CD4-positive, alpha-beta T cell (primary cell): ENCODE measurements at regions not wholly inside any gene's neighbourhood (a gene's known extent, or its start where the extent isn't known, plus 50 kb on each side); places are given as distances from the start of the nearest gene placed in this dataset.

Experiments
- ATAC-seq: fragments of 200-7000 bp; cut with Tn5 transposase; one replicate; pipeline ENCODE4 v1.10.0; 2022; ENCODE audit warnings: mild to moderate bottlenecking; ENCODE audit not compliant: poor library complexity
- CTCF ChIA-PET: fragments of 350-600 bp; sonication (Branson Sonifier 250); formaldehyde crosslinking; loops from one replicate; lab custom pipeline; 2021; ENCODE audit warnings: antibody characterized with exemption, inconsistent platforms; lab: Charles Lee
- POLR2A ChIA-PET: fragments of 350-600 bp; sonication (Branson Sonifier 250); formaldehyde crosslinking; loops from one replicate; lab custom pipeline; 2021; ENCODE audit warnings: antibody characterized with exemption, inconsistent platforms; lab: Charles Lee
- DNase-seq, 14 experiments: peaks; one replicate each; pipeline ENCODE4 v3.0.0-alpha.2; 2013 to 2020; ENCODE audit warnings: mixed read lengths in 2 of 14
- H3K27ac ChIP-seq, 2 donors: one replicate each; pipeline versions ENCODE4 v1.5.1 to v1.7.0; 2013; ENCODE audit warnings: low read length in 2 of 2, low read depth in 1 of 2, mild to moderate bottlenecking in 1 of 2
- H3K27me3 ChIP-seq, 2 experiments: 1 replicate in 1 of 2; 2 replicates in 1 of 2; pipeline versions ENCODE4 v1.6.1 to v1.7.0; 2013; ENCODE audit warnings: low read length in 2 of 2, control low read depth in 1 of 2, mild to moderate bottlenecking in 1 of 2, moderate library complexity in 1 of 2; ENCODE audit not compliant: insufficient read depth in 2 of 2, control insufficient read depth in 1 of 2
- H3K36me3 ChIP-seq: one replicate; pipeline ENCODE4 v1.6.1; 2013; ENCODE audit warnings: low read length, control low read depth; ENCODE audit not compliant: insufficient read depth
- H3K4me1 ChIP-seq: one replicate; pipeline ENCODE4 v1.6.1; 2013; ENCODE audit warnings: low read length, control low read depth; ENCODE audit not compliant: insufficient read depth
- H3K4me3 ChIP-seq: one replicate; pipeline ENCODE4 v1.5.1; 2013; ENCODE audit warnings: mild to moderate bottlenecking, low read length, moderate library complexity
- H3K9me3 ChIP-seq, 2 experiments: 1 replicate in 1 of 2; 2 replicates in 1 of 2; pipeline versions ENCODE4 v1.6.1 to v1.7.0; 2013; ENCODE audit warnings: low read length in 2 of 2, mild to moderate bottlenecking in 2 of 2, control low read depth in 1 of 2, moderate library complexity in 1 of 2; ENCODE audit not compliant: control insufficient read depth in 1 of 2, insufficient read depth in 1 of 2
- H3K27ac Mint-ChIP-seq: one replicate; pipeline ENCODE4 v1.8.0; 2020; ENCODE audit warnings: mixed read lengths
- H3K27me3 Mint-ChIP-seq: one replicate; pipeline ENCODE4 v1.8.0; 2021; ENCODE audit warnings: mixed read lengths
- H3K36me3 Mint-ChIP-seq: one replicate; pipeline ENCODE4 v1.8.0; 2021; ENCODE audit warnings: low read depth, mixed read lengths
- H3K4me1 Mint-ChIP-seq: one replicate; pipeline ENCODE4 v1.8.0; 2021; ENCODE audit warnings: low read depth, mixed read lengths
- H3K4me3 Mint-ChIP-seq: one replicate; pipeline ENCODE4 v1.8.0; 2020; ENCODE audit warnings: mild to moderate bottlenecking, mixed read lengths
- H3K9me3 Mint-ChIP-seq: one replicate; pipeline ENCODE4 v1.8.0; 2020; ENCODE audit warnings: mixed read lengths
- intact Hi-C, 2 experiments: fragments of 100-400 bp; cut with DNase I in 1 of 2; cut with micrococcal nuclease in 1 of 2; formaldehyde crosslinking; loops; one replicate each; pipeline versions ENCODE4 v1.15.1 to v1.9.0; 2023 to 2025; cut with DNase I, micrococcal nuclease
- TF ChIP-seq, protein P1 (sequence below): fragments of 200-600 bp; IDR thresholded peaks from one replicate; pipeline ENCODE4 v1.8.0; 2022; ENCODE audit warnings: antibody characterized with exemption, mild to moderate bottlenecking

DNA sequence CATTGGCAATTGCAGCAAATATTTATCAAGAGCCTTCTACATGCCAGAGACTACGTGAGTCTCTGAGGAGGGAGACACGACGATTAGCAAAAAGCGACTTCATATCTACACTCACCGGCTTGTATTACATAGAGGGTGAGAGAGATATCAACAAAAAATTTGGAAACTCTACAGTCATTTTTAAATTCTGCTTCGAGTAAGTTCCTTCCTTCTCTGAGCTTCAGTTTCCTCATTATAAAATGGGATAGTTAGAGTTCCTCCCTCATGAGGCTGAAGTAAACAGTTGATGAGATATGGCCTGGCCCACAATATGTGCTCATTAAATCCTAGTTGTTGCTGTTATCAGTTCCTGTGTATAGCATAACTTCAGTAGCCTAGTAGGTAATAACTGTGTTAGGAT lies 64.1 kb upstream of the SIRPA start:
- intact Hi-C loops, result no loop called here
- CTCF ChIA-PET, result no interaction called here
- no peaks in the 10 kb centered on the region for H3K36me3 ChIP-seq
- Mint-ChIP-seq H3K27me3 (peaks cover 23% of the 10 kb centered on the region), H3K36me3 (no peaks in the 10 kb centered on the region), H3K27ac (no peak overlapping the region), H3K4me1 (no peaks in the 10 kb centered on the region), H3K4me3 (no peak overlapping the region), H3K9me3 (no peaks in the 10 kb centered on the region)
- H3K4me1 ChIP-seq, result peaks cover 4% of the 10 kb centered on the region
- peaks cover 0 to 8% of the 10 kb centered on the region in 2 experiments for H3K9me3 ChIP-seq
- H3K4me3 ChIP-seq, result no peak overlapping the region
- DNase-seq (no peak), ATAC-seq (no peak)
- TF ChIP-seq, protein P1, sequence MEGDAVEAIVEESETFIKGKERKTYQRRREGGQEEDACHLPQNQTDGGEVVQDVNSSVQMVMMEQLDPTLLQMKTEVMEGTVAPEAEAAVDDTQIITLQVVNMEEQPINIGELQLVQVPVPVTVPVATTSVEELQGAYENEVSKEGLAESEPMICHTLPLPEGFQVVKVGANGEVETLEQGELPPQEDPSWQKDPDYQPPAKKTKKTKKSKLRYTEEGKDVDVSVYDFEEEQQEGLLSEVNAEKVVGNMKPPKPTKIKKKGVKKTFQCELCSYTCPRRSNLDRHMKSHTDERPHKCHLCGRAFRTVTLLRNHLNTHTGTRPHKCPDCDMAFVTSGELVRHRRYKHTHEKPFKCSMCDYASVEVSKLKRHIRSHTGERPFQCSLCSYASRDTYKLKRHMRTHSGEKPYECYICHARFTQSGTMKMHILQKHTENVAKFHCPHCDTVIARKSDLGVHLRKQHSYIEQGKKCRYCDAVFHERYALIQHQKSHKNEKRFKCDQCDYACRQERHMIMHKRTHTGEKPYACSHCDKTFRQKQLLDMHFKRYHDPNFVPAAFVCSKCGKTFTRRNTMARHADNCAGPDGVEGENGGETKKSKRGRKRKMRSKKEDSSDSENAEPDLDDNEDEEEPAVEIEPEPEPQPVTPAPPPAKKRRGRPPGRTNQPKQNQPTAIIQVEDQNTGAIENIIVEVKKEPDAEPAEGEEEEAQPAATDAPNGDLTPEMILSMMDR, result no peak
- POLR2A ChIA-PET, result no interaction called here
- peaks cover 3 to 6% of the 10 kb centered on the region in 2 experiments for H3K27me3 ChIP-seq
- H3K27ac ChIP-seq, result no peak overlapping the region

DNA sequence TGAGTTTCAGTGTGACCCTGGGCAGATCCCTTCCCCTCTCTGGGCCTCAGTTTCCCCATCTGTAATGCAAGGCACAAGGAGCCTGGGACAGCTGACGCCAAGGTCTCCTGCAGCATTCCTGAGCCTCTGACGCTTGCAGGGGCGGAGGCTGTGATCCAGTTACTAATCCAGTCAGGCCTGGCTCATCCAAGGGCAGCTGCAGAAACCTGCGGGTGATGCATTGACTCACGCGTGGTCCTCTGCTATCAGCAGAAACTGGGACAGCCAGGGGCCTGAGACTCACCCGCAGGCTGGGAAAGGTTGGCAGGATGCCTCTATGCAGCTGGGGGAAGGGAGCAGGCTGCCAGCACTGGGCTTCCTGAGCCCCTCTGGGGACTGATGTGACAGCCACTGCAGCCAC lies 65.0 kb upstream of the SIRPA start:
- Mint-ChIP-seq H3K4me1 (no peaks in the 10 kb centered on the region), H3K36me3 (no peaks in the 10 kb centered on the region), H3K27ac (no peak overlapping the region), H3K9me3 (peaks cover 2% of the 10 kb centered on the region), H3K4me3 (no peak overlapping the region), H3K27me3 (peaks cover 23% of the 10 kb centered on the region)
- DNase-seq (no peak), ATAC-seq (no peak)
- peaks cover 4% of the 10 kb centered on the region for H3K4me1 ChIP-seq
- peaks cover 0 to 8% of the 10 kb centered on the region in 2 experiments for H3K9me3 ChIP-seq
- POLR2A ChIA-PET, result no interaction called here
- TF ChIP-seq, protein P1, result no peak
- intact Hi-C loops, result no loop called here
- no peaks in the 10 kb centered on the region for H3K36me3 ChIP-seq
- CTCF ChIA-PET, result no interaction called here
- no peak overlapping the region for H3K4me3 ChIP-seq
- peaks cover 3 to 6% of the 10 kb centered on the region in 2 experiments for H3K27me3 ChIP-seq
- no peak overlapping the region for H3K27ac ChIP-seq

DNA sequence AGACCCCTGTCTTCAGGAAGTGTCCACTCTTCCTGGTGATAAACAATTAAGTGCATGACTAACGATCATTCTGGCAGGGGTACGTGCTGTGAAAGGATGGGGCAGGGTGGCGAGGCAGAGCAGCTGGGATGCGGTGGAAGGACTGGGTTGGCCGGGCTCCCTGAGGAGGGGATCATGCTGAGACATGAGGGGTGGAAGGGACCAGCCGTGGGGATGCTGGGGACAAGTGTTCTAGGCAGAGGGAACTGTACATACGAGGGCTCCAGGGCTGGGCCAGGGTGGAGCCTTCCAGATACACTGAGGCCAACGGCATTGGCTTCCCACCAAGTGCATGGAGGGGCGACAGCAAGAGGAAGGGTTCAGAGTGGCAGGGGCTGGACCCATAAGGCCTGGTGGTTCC lies 65.7 kb upstream of the SIRPA start:
- DNase-seq, result no peak
- CTCF ChIA-PET, result no interaction called here
- POLR2A ChIA-PET, result no interaction called here
- intact Hi-C loops, result no loop called here
- Histone ChIP-seq H3K4me3 (no peak overlapping the region), H3K9me3 (peaks cover 0 to 8% of the 10 kb centered on the region in 2 experiments), H3K27me3 (peaks cover 3 to 6% of the 10 kb centered on the region in 2 experiments), H3K27ac (no peak overlapping the region), H3K4me1 (peaks cover 4% of the 10 kb centered on the region), H3K36me3 (no peaks in the 10 kb centered on the region)
- no peak overlapping the region for H3K27ac Mint-ChIP-seq
- H3K9me3 Mint-ChIP-seq, result peaks cover 2% of the 10 kb centered on the region
- ATAC-seq, result no peak
- no peak overlapping the region for H3K4me3 Mint-ChIP-seq
- H3K4me1 Mint-ChIP-seq, result no peaks in the 10 kb centered on the region
- TF ChIP-seq, protein P1, result no peak
- H3K27me3 Mint-ChIP-seq, result peaks cover 23% of the 10 kb centered on the region
- H3K36me3 Mint-ChIP-seq, result no peaks in the 10 kb centered on the region
